Stimulated activated naive B cell treated with anti-CD40 and anti-IgM and Interleukin-4, amounts not matched to agents 10 μg/mL and 1 μg/mL and 100 μg/mL, for 72 hours (primary cell): ENCODE measurements at regions not wholly inside any gene's neighbourhood (a gene's known extent, or its start where the extent isn't known, plus 50 kb on each side); places are given as distances from the start of the nearest gene placed in this dataset.

Source experiments
- ATAC-seq, 2 donors: fragments of 150-1000 bp; cut with Tn5 transposase; replicated peaks; 2 replicates each; pipeline ENCODE4 v1.10.0; 2021; ENCODE audit warnings: moderate library complexity in 1 of 2
- DNase-seq: peaks from one replicate; pipeline ENCODE4 v3.0.0; 2021
- H3K27ac Mint-ChIP-seq: one replicate; pipeline ENCODE4 v1.8.0; 2022; ENCODE audit warnings: mild to moderate bottlenecking, mixed read lengths
- H3K27me3 Mint-ChIP-seq, 2 donors: one replicate each; pipeline ENCODE4 v1.8.0; 2022; ENCODE audit warnings: mixed read lengths in 2 of 2
- H3K36me3 Mint-ChIP-seq, 2 donors: one replicate each; pipeline ENCODE4 v1.8.0; 2022; ENCODE audit warnings: mixed read lengths in 2 of 2, mild to moderate bottlenecking in 1 of 2
- H3K4me1 Mint-ChIP-seq, 2 donors: one replicate each; pipeline ENCODE4 v1.8.0; 2022; ENCODE audit warnings: mixed read lengths in 2 of 2, mild to moderate bottlenecking in 1 of 2
- H3K4me3 Mint-ChIP-seq, 2 donors: one replicate each; pipeline ENCODE4 v1.8.0; 2022; ENCODE audit warnings: mild to moderate bottlenecking in 2 of 2, mixed read lengths in 2 of 2, moderate library complexity in 1 of 2
- H3K9me3 Mint-ChIP-seq, 2 donors: one replicate each; pipeline ENCODE4 v1.8.0; 2022; ENCODE audit warnings: mixed read lengths in 2 of 2, mild to moderate bottlenecking in 1 of 2

- ATAC-seq (no peak), DNase-seq (no peak)
- Mint-ChIP-seq H3K9me3 (peaks cover 0 to 2% of the 10 kb centered on the region in 2 donors), H3K36me3 (no peaks in the 10 kb centered on the region), H3K4me1 (no peaks in the 10 kb centered on the region), H3K27me3 (no peaks in the 10 kb centered on the region), H3K4me3 (no peak overlapping the region), H3K27ac (no peak overlapping the region)
These were observed 397.5 kb upstream of the NOVA1 start for GRCh38 chr14:26995301-26995700.

GRCh38 chr14:26996246-26996645 lies 398.4 kb upstream of the NOVA1 start:
- Mint-ChIP-seq H3K27me3 (no peaks in the 10 kb centered on the region), H3K27ac (no peak overlapping the region), H3K4me1 (no peaks in the 10 kb centered on the region), H3K36me3 (no peaks in the 10 kb centered on the region), H3K4me3 (no peak overlapping the region), H3K9me3 (no peaks in the 10 kb centered on the region)
- DNase-seq (no peak), ATAC-seq (no peak)

- H3K36me3 Mint-ChIP-seq, result no peaks in the 10 kb centered on the region
- no peaks in the 10 kb centered on the region for H3K9me3 Mint-ChIP-seq
- ATAC-seq (no peak), DNase-seq (no peak)
- H3K27ac Mint-ChIP-seq, result no peak overlapping the region
- no peak overlapping the region for H3K4me3 Mint-ChIP-seq
- H3K27me3 Mint-ChIP-seq, result no peaks in the 10 kb centered on the region
- no peaks in the 10 kb centered on the region for H3K4me1 Mint-ChIP-seq
These were observed 404.3 kb upstream of the NOVA1 start for GRCh38 chr14:27002179-27002578.

GRCh38 chr14:27006570-27006969 lies 408.7 kb upstream of the NOVA1 start:
- ATAC-seq, result no peak
- H3K9me3 Mint-ChIP-seq, result peaks cover 0 to 5% of the 10 kb centered on the region in 2 donors
- H3K27ac Mint-ChIP-seq, result no peak overlapping the region
- H3K4me3 Mint-ChIP-seq, result no peak overlapping the region
- DNase-seq, result no peak
- no peaks in the 10 kb centered on the region for H3K4me1 Mint-ChIP-seq
- H3K27me3 Mint-ChIP-seq, result no peaks in the 10 kb centered on the region
- H3K36me3 Mint-ChIP-seq, result no peaks in the 10 kb centered on the region

GRCh38 chr14:27008187-27008586 lies 410.4 kb upstream of the NOVA1 start:
- no peak overlapping the region for H3K27ac Mint-ChIP-seq
- no peaks in the 10 kb centered on the region for H3K36me3 Mint-ChIP-seq
- DNase-seq (no peak), ATAC-seq (no peak)
- peaks cover 0 to 5% of the 10 kb centered on the region in 2 donors for H3K9me3 Mint-ChIP-seq
- H3K4me1 Mint-ChIP-seq, result no peaks in the 10 kb centered on the region
- no peaks in the 10 kb centered on the region for H3K27me3 Mint-ChIP-seq
- H3K4me3 Mint-ChIP-seq, result no peak overlapping the region

GRCh38 chr14:27012641-27013040 lies 414.8 kb upstream of the NOVA1 start:
- Mint-ChIP-seq H3K27me3 (no peaks in the 10 kb centered on the region), H3K4me1 (no peaks in the 10 kb centered on the region), H3K9me3 (peaks cover 0 to 5% of the 10 kb centered on the region in 2 donors), H3K4me3 (no peak overlapping the region), H3K27ac (no peak overlapping the region), H3K36me3 (no peaks in the 10 kb centered on the region)
- ATAC-seq (no peak), DNase-seq (no peak)

GRCh38 chr14:27013678-27014077 lies 415.8 kb upstream of the NOVA1 start:
- H3K27me3 Mint-ChIP-seq, result no peaks in the 10 kb centered on the region
- no peaks in the 10 kb centered on the region for H3K36me3 Mint-ChIP-seq
- H3K9me3 Mint-ChIP-seq, result peaks cover 0 to 4% of the 10 kb centered on the region in 2 donors
- H3K4me1 Mint-ChIP-seq, result no peaks in the 10 kb centered on the region
- no peak overlapping the region for H3K27ac Mint-ChIP-seq
- H3K4me3 Mint-ChIP-seq, result no peak overlapping the region
- DNase-seq, result no peak
- ATAC-seq, result no peak

- H3K27ac Mint-ChIP-seq, result no peak overlapping the region
- H3K27me3 Mint-ChIP-seq, result no peaks in the 10 kb centered on the region
- no peaks in the 10 kb centered on the region for H3K36me3 Mint-ChIP-seq
- ATAC-seq (no peak), DNase-seq (no peak)
- no peaks in the 10 kb centered on the region for H3K9me3 Mint-ChIP-seq
- no peaks in the 10 kb centered on the region for H3K4me1 Mint-ChIP-seq
- no peak overlapping the region for H3K4me3 Mint-ChIP-seq
These were observed 417.2 kb upstream of the NOVA1 start for GRCh38 chr14:27015065-27015464.

- Mint-ChIP-seq H3K27me3 (no peaks in the 10 kb centered on the region), H3K9me3 (no peaks in the 10 kb centered on the region), H3K36me3 (no peaks in the 10 kb centered on the region), H3K27ac (no peak overlapping the region), H3K4me3 (no peak overlapping the region), H3K4me1 (no peaks in the 10 kb centered on the region)
- ATAC-seq (no peak), DNase-seq (no peak)
These were observed 427.8 kb upstream of the NOVA1 start for GRCh38 chr14:27025648-27026047.

- H3K27me3 Mint-ChIP-seq, result no peaks in the 10 kb centered on the region
- H3K4me3 Mint-ChIP-seq, result no peak overlapping the region
- H3K4me1 Mint-ChIP-seq, result no peaks in the 10 kb centered on the region
- H3K36me3 Mint-ChIP-seq, result no peaks in the 10 kb centered on the region
- ATAC-seq (no peak), DNase-seq (no peak)
- no peaks in the 10 kb centered on the region for H3K9me3 Mint-ChIP-seq
- H3K27ac Mint-ChIP-seq, result no peak overlapping the region
These were observed 428.3 kb upstream of the NOVA1 start for GRCh38 chr14:27026097-27026496.

- H3K4me1 Mint-ChIP-seq, result no peaks in the 10 kb centered on the region
- no peaks in the 10 kb centered on the region for H3K9me3 Mint-ChIP-seq
These were observed 442.7 kb upstream of the NOVA1 start for GRCh38 chr14:27040552-27040951.

GRCh38 chr14:27049701-27050100 lies 451.9 kb upstream of the NOVA1 start:
- Mint-ChIP-seq H3K4me1 (no peaks in the 10 kb centered on the region), H3K9me3 (peaks cover 7 to 8% of the 10 kb centered on the region in 2 donors), H3K4me3 (no peak overlapping the region), H3K27me3 (no peaks in the 10 kb centered on the region), H3K36me3 (no peaks in the 10 kb centered on the region), H3K27ac (no peak overlapping the region)
- ATAC-seq, result no peak
- no peak for DNase-seq

More at GRCh38 chr14:27040552-27040951, 442.7 kb upstream of the NOVA1 start:
- no peak for ATAC-seq
- Mint-ChIP-seq H3K27me3 (no peaks in the 10 kb centered on the region), H3K36me3 (no peaks in the 10 kb centered on the region), H3K4me3 (no peak overlapping the region), H3K27ac (no peak overlapping the region)
- DNase-seq, result no peak

- Mint-ChIP-seq H3K27me3 (no peaks in the 10 kb centered on the region), H3K9me3 (peaks cover 7 to 10% of the 10 kb centered on the region in 2 donors), H3K4me3 (no peak overlapping the region), H3K27ac (no peak overlapping the region), H3K4me1 (no peaks in the 10 kb centered on the region), H3K36me3 (no peaks in the 10 kb centered on the region)
- DNase-seq, result no peak
- ATAC-seq, result no peak
These were observed 452.4 kb upstream of the NOVA1 start for GRCh38 chr14:27050208-27050607.

GRCh38 chr14:27056586-27056985 lies 458.8 kb upstream of the NOVA1 start:
- no peak for DNase-seq
- no peaks in the 10 kb centered on the region for H3K36me3 Mint-ChIP-seq
- ATAC-seq, result no peak
- peaks cover 7 to 10% of the 10 kb centered on the region in 2 donors for H3K9me3 Mint-ChIP-seq
- no peaks in the 10 kb centered on the region for H3K27me3 Mint-ChIP-seq
- H3K27ac Mint-ChIP-seq, result no peak overlapping the region
- no peaks in the 10 kb centered on the region for H3K4me1 Mint-ChIP-seq
- no peak overlapping the region for H3K4me3 Mint-ChIP-seq

- no peak for ATAC-seq
- Mint-ChIP-seq H3K27ac (no peak overlapping the region), H3K27me3 (no peaks in the 10 kb centered on the region), H3K9me3 (no peaks in the 10 kb centered on the region), H3K4me1 (no peaks in the 10 kb centered on the region), H3K4me3 (no peak overlapping the region), H3K36me3 (no peaks in the 10 kb centered on the region)
- DNase-seq, result no peak
These were observed 463.5 kb upstream of the NOVA1 start for GRCh38 chr14:27061299-27061698.

GRCh38 chr14:27063959-27064358 lies 466.1 kb upstream of the NOVA1 start:
- Mint-ChIP-seq H3K4me3 (no peak overlapping the region), H3K4me1 (no peaks in the 10 kb centered on the region), H3K27ac (no peak overlapping the region), H3K36me3 (no peaks in the 10 kb centered on the region), H3K27me3 (no peaks in the 10 kb centered on the region), H3K9me3 (peaks cover 0 to 1% of the 10 kb centered on the region in 2 donors)
- no peak for ATAC-seq
- no peak for DNase-seq
